K562 (cell line): ENCODE measurements at regions not wholly inside any gene's neighbourhood (a gene's known extent, or its start where the extent isn't known, plus 50 kb on each side); places are given as distances from the start of the nearest gene placed in this dataset.

ENCODE experiments used
- ATAC-seq: fragments of 200-7000 bp; cut with Tn5 transposase; 3 replicates; pipeline ENCODE4 v1.9.1; 2020; ENCODE audit warnings: moderate library complexity
- BruUV-seq: library from RNA; stranded (reverse); fragments of 400-500 nt; replicated peaks from 2 replicates; lab custom pipeline; 2021; lab: Mats Ljungman, UMichigan
- CTCF ChIA-PET: fragments of 300-600 bp; formaldehyde crosslinking; extraction: SDS; loops from one replicate; lab custom pipeline; 2021; ENCODE audit warnings: low intra/inter-chr PET ratio; lab: Yijun Ruan, JAX
- POLR2A ChIA-PET: fragments of 300-600, 350-650 bp; sonication (Branson Sonifier 250); formaldehyde crosslinking; extraction: SDS; loops from one replicate; lab custom pipeline; 2021; ENCODE audit warnings: antibody characterized with exemption, inconsistent platforms; lab: Yijun Ruan, JAX
- DNase-seq, 4 experiments: peaks; one replicate each; pipeline versions ENCODE4 v3.0.0 to v3.0.0-alpha.2; 2011 to 2018; ENCODE audit warnings: low spot score in 3 of 4, mixed read lengths in 3 of 4; ENCODE audit errors: extremely low read depth in 1 of 4
- FAIRE-seq: peaks from 2 replicates; lab custom pipeline; 2011; peaks lifted over from hg19 to GRCh38; lab: Jason Lieb, UNC
- H2AFZ ChIP-seq: 2 replicates; pipeline ENCODE4 v1.6.0; 2011; ENCODE audit warnings: low read depth, low read length, control low read depth, inconsistent platforms
- H3K27ac ChIP-seq: fragments of 200-600 bp; 3 replicates; pipeline ENCODE4 v1.8.0; 2011; ENCODE audit warnings: low read depth, mild to moderate bottlenecking, control low read depth, inconsistent platforms, low read length, moderate library complexity, mixed read lengths; ENCODE audit errors: extremely low read depth
- H3K27me3 ChIP-seq, 2 experiments: fragments of 300-600 bp in 1 of 2; 2 replicates in 1 of 2; 3 replicates in 1 of 2; pipeline versions ENCODE4 v1.6.0 to v1.8.0; 2011; ENCODE audit warnings: inconsistent platforms in 2 of 2, low read length in 2 of 2, mild to moderate bottlenecking in 1 of 2, mixed read lengths in 1 of 2, moderate library complexity in 1 of 2; ENCODE audit not compliant: control insufficient read depth in 2 of 2, insufficient read depth in 2 of 2
- H3K36me3 ChIP-seq: fragments of 300-600 bp; 3 replicates; pipeline ENCODE4 v1.8.0; 2011; ENCODE audit warnings: mild to moderate bottlenecking, low read length, inconsistent platforms; ENCODE audit not compliant: control insufficient read depth, insufficient read depth
- H3K4me1 ChIP-seq, 2 experiments: fragments of 200-600 bp in 1 of 2; replicated peaks in 1 of 2; 2 replicates in 1 of 2; 3 replicates in 1 of 2; pipeline versions ENCODE4 v1.5.1 to v1.8.0; 2011; ENCODE audit warnings: inconsistent platforms in 2 of 2, low read length in 2 of 2, mild to moderate bottlenecking in 1 of 2, mixed read lengths in 1 of 2, moderate library complexity in 1 of 2; ENCODE audit not compliant: control insufficient read depth in 2 of 2, insufficient read depth in 2 of 2
- H3K4me2 ChIP-seq: 2 replicates; pipeline ENCODE4 v1.6.1; 2011; ENCODE audit warnings: low read length, control low read depth, inconsistent platforms, mixed read lengths; ENCODE audit not compliant: insufficient read depth
- H3K4me3 ChIP-seq: fragments of 200-600 bp; sonication (generic), shearing (Covaris generic); 2 replicates; pipeline ENCODE4 v1.5.1; 2016; ENCODE audit warnings: control low read depth, inconsistent platforms
- H3K79me2 ChIP-seq: fragments of 200-600 bp; 3 replicates; pipeline ENCODE4 v1.8.0; 2011; ENCODE audit warnings: low read length, inconsistent platforms; ENCODE audit not compliant: control insufficient read depth, insufficient read depth
- H3K9ac ChIP-seq, 2 experiments: 2 replicates each; pipeline versions ENCODE4 v1.6.0 to v1.6.1; 2011; ENCODE audit warnings: low read depth in 2 of 2, low read length in 2 of 2, control low read depth in 1 of 2, inconsistent platforms in 1 of 2, mild to moderate bottlenecking in 1 of 2, mixed read lengths in 1 of 2; ENCODE audit not compliant: insufficient read depth in 1 of 2
- H3K9me1 ChIP-seq: one replicate; pipeline ENCODE4 v1.6.0; 2011; ENCODE audit warnings: inconsistent platforms, mild to moderate bottlenecking, low read length, moderate library complexity; ENCODE audit not compliant: control insufficient read depth, insufficient read depth
- H3K9me3 ChIP-seq: replicated peaks from 2 replicates; pipeline ENCODE4 v1.5.1; 2011; ENCODE audit warnings: low read depth, low read length, inconsistent platforms; ENCODE audit not compliant: control insufficient read depth, insufficient read depth
- H4K20me1 ChIP-seq: replicated peaks from 2 replicates; pipeline ENCODE4 v1.6.1; 2011; ENCODE audit warnings: low read length, inconsistent platforms, mixed read lengths; ENCODE audit not compliant: control insufficient read depth, insufficient read depth
- ATF7 ChIP-seq: fragments of 450-650 bp; IDR thresholded peaks from 2 replicates; pipeline ENCODE4 v1.7.1; 2014; ENCODE audit warnings: mild to moderate bottlenecking, moderate library complexity
- BRF2 ChIP-seq: IDR thresholded peaks from 3 replicates; pipeline ENCODE4 v1.6.1; 2011; ENCODE audit warnings: borderline replicate concordance, mild to moderate bottlenecking; ENCODE audit not compliant: insufficient read length, insufficient read depth
- CBFA2T3 ChIP-seq: fragments of 450-650 bp; IDR thresholded peaks from 2 replicates; pipeline ENCODE4 v1.6.1; 2017
- CEBPZ ChIP-seq: fragments of 150-350 bp; IDR thresholded peaks from 2 replicates; pipeline ENCODE4 v1.6.1; 2014; ENCODE audit warnings: low read depth, mild to moderate bottlenecking, low read length, borderline replicate concordance
- CGGBP1 ChIP-seq: fragments of 250-450 bp; sonication (Bioruptor Pico); IDR thresholded peaks from 2 replicates; pipeline ENCODE4 v1.9.0; 2021; ENCODE audit warnings: mild to moderate bottlenecking
- ILF3 ChIP-seq: fragments of 450-650 bp; IDR thresholded peaks from 2 replicates; pipeline ENCODE4 v1.6.1; 2018; ENCODE audit warnings: antibody characterized with exemption, mild to moderate bottlenecking, moderate library complexity, borderline replicate concordance
- JUN ChIP-seq, 2 experiments: sonication (generic) in 1 of 2; formaldehyde crosslinking in 1 of 2; IDR thresholded peaks; 2 replicates each; pipeline versions ENCODE4 v1.6.1 to v1.8.0; 2012 to 2022; ENCODE audit warnings: borderline replicate concordance in 2 of 2, mild to moderate bottlenecking in 2 of 2, improper control_type of control experiment in 1 of 2, low read depth in 1 of 2, low read length in 1 of 2, missing genetic modification reagents in 1 of 2
- MCM3 ChIP-seq: fragments of 450-650 bp; IDR thresholded peaks from 2 replicates; pipeline ENCODE4 v1.6.1; 2016
- RUNX1 ChIP-seq: sonication (generic); IDR thresholded peaks from 2 replicates; pipeline ENCODE4 v1.6.1; 2016; ENCODE audit warnings: antibody characterized with exemption, low read depth
- SAFB ChIP-seq: fragments of 200-400 bp; formaldehyde crosslinking; IDR thresholded peaks from 2 replicates; pipeline ENCODE4 v1.6.1; 2017; ENCODE audit warnings: low read depth, low read length, borderline replicate concordance
- SPI1 ChIP-seq: IDR thresholded peaks from 2 replicates; pipeline ENCODE4 v1.6.1; 2011; ENCODE audit warnings: low read depth, low read length, control low read depth, borderline replicate concordance
- TFAP4 ChIP-seq: sonication (generic); formaldehyde crosslinking; IDR thresholded peaks from 2 replicates; pipeline ENCODE4 v1.8.0; 2022; ENCODE audit warnings: missing genetic modification reagents, mild to moderate bottlenecking, moderate library complexity, borderline replicate concordance
- ZNF253 ChIP-seq: fragments of 250-450 bp; sonication (Bioruptor Pico); conservative IDR thresholded peaks from 2 replicates; pipeline ENCODE4 v1.6.1; 2021; ENCODE audit warnings: mild to moderate bottlenecking
- WGBS: fragments of 100-300 bp; shearing (Covaris generic); methylation state at CpG from one replicate; pipeline ENCODE4 v1.1.6; 2016; ENCODE audit warnings: low coverage, mixed read lengths; ENCODE audit not compliant: insufficient coverage; ENCODE audit errors: missing lambda C conversion rate; 5-methylcytosine and 5-hydroxymethylcytosine counted together
- in situ Hi-C: fragments of 300-500 bp; cut with MboI; formaldehyde crosslinking; loops from 4 replicates; pipeline ENCODE4 v1.15.0; 2018; ENCODE audit warnings: inconsistent platforms, mixed read lengths
- intact Hi-C: fragments of 100-400 bp; cut with micrococcal nuclease; formaldehyde crosslinking; loops from 2 replicates; pipeline ENCODE4 v1.14.2; 2022

DNA sequence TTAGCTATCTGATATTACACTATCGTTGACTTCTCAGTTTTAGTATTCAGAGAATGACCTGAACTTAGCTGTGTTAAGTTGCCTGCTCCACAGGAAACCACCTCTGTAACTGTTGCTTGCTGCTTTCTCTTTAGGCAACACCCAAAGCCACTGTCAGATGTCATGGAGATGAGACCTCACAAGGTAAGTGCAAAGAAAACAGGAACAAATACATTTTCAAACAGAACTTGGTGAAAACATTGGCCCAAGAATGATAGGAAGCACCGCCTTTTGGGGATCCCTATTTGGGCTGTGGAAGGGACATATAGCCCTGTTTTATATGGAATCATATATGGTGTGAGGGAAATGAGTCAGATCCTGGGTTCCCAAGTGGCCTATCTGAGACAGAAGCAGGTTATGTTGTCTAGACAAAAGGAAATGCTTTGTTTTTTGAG lies 143.4 kb downstream of the UBE2E3 start (continued):
- TF ChIP-seq CEBPZ, result no peak

DNA sequence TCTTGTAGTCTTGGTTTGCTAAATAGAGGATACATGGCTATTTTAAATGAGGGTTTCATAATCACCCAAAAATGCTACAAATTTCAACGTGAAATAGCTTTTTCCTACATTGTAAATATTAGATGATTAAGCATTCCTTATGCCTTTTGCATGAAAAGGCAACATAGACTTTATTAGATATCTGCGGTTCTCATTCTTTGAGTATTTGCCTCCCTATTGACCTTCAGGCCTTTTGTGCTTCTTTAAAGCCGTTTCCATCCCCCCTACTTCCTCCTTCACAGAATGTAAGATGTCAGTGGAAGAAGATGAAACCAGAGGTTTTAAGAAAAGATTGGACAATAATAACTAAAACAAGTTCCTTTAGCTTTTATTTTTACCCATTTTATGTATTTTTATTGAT lies 144.1 kb downstream of the UBE2E3 start:
- TF ChIP-seq SAFB (no peak), RUNX1 (no peak), MCM3 (no peak), ZNF253 (no peak), CBFA2T3 (no peak), SPI1 (no peak), JUN (IDR thresholded peaks at IDR 0.05; ENCODE audit: borderline replicate concordance, low read depth, low read length) (no peak), JUN (CRISPR knock-in tag; IDR thresholded peaks at IDR 0.05; ENCODE audit: borderline replicate concordance) (no peak), ATF7 (no peak), BRF2 (no peak), ILF3 (no peak), TFAP4 (CRISPR knock-in tag) (no peak), CGGBP1 (no peak)
- no peaks in the 10 kb centered on the region for H3K9me1 ChIP-seq
- no peaks in the 10 kb centered on the region for H3K9me3 ChIP-seq
- H3K27me3 ChIP-seq, result no peaks in the 10 kb centered on the region
- ChIA-PET CTCF (no interaction called here), POLR2A (interaction anchor here (0.6 kb wide), 1 partner anchor 15 kb away, joined by 3 read pairs; no protein-coding TSS in a partner anchor)
- intact Hi-C loops (no loop called here), in situ Hi-C loops (no loop called here)
- no peak for DNase-seq
- no peaks in the 10 kb centered on the region for H3K4me1 ChIP-seq
- no peaks in the 10 kb centered on the region for H3K36me3 ChIP-seq
- no peaks in the 10 kb centered on the region for H4K20me1 ChIP-seq
- H3K4me2 ChIP-seq, result no peak overlapping the region
- BruUV-seq, result no TSS peak
- no peaks in the 10 kb centered on the region for H3K79me2 ChIP-seq
- no peak for FAIRE-seq
- H3K4me3 ChIP-seq, result no peak overlapping the region
- H3K9ac ChIP-seq, result no peak overlapping the region
- H3K27ac ChIP-seq, result no peak overlapping the region
- no peak overlapping the region for H2AFZ ChIP-seq
- ATAC-seq, result no peak
- 0% methylated on average over 3 of the region's 3 CpGs for WGBS
